ENCODE measurements at regions not wholly inside any gene's neighbourhood (a gene's known extent, or its start where the extent isn't known, plus 50 kb on each side); places are given as distances from the start of the nearest gene placed in this dataset.
A peak's percentile ranks its signal among the peaks of the same experiment; 100 is the strongest.
"Not testable (repeated sequence)": the region's sequence is repeated elsewhere in the genome, so short reads cannot be mapped to it uniquely, and the experiment has no call there.

GRCh38 chr5:9815051-9815450 lies 184.9 kb upstream of the TAS2R1 start:
- no peak overlapping the region for H3K4me3 ChIP-seq (replicated peaks in 1 of 3; ENCODE audit: low read depth in 2 of 3, low read length in 3 of 3)
- no CpG with 5 or more reads among the region's 1 CpG for WGBS (ENCODE audit: insufficient coverage)
- Mint-ChIP-seq H3K4me1 (no peaks in the 10 kb centered on the region), H3K36me3 (no peaks in the 10 kb centered on the region), H3K27me3 (ENCODE audit: low read depth in 3 of 3) (no peaks in the 10 kb centered on the region), H3K4me3 (no peak overlapping the region), H3K27ac (peak overlapping the region in 1 of 7 donors; percentile 13), H3K9me3 (peaks cover 2 to 5% (median 4%) of the 10 kb centered on the region in 7 donors)
- no peaks in the 10 kb centered on the region for H3K27me3 ChIP-seq (ENCODE audit: control insufficient read depth in 2 of 2, insufficient read depth in 2 of 2, low read length in 2 of 2)
- H3K4me2 ChIP-seq (replicated peaks; ENCODE audit: extremely low read depth, low read length, poor library complexity, severe bottlenecking) = no peak overlapping the region
- no peak for TF ChIP-seq CTCF (IDR thresholded peaks at IDR 0.05)
- no peak overlapping the region for H3K27ac ChIP-seq (ENCODE audit: low read depth in 1 of 2, low read length in 2 of 2)
- no peaks in the 10 kb centered on the region for H3K4me1 ChIP-seq (ENCODE audit: control insufficient read depth in 1 of 2, insufficient read depth in 2 of 2, low read length in 2 of 2)
- H3K36me3 ChIP-seq (replicated peaks in 1 of 2; ENCODE audit: control insufficient read depth in 1 of 2, insufficient read depth in 2 of 2, low read length in 2 of 2) = no peaks in the 10 kb centered on the region
- no peaks in the 10 kb centered on the region for H3K9me3 ChIP-seq (replicated peaks in 1 of 2; ENCODE audit: control insufficient read depth in 1 of 2, insufficient read depth in 1 of 2, low read length in 2 of 2)
- no peak overlapping the region for H3K9ac ChIP-seq (ENCODE audit: insufficient read depth, low read length, poor library complexity, severe bottlenecking)
- H2AFZ ChIP-seq (ENCODE audit: insufficient read depth, low read depth, low read length, poor library complexity, severe bottlenecking) = no peak overlapping the region
- H4K20me1 ChIP-seq (ENCODE audit: insufficient read depth, low read length) = no peaks in the 10 kb centered on the region
- no peak for DNase-seq
- intact Hi-C loops (cut with micrococcal nuclease) = no loop called here
- no peaks in the 10 kb centered on the region for H3K79me2 ChIP-seq (ENCODE audit: insufficient read depth, low read length)

- no peaks in the 10 kb centered on the region for H3K27me3 ChIP-seq (ENCODE audit: control insufficient read depth in 2 of 2, insufficient read depth in 2 of 2, low read length in 2 of 2)
- H3K4me3 Mint-ChIP-seq = no peak overlapping the region
Measured at GRCh38 chr5:9813305-9813704, 183.2 kb upstream of the TAS2R1 start.

GRCh38 chr5:9807366-9807765 lies 177.2 kb upstream of the TAS2R1 start:
- H3K4me3 Mint-ChIP-seq; H3K9me3 ChIP-seq (replicated peaks in 1 of 2; ENCODE audit: control insufficient read depth in 1 of 2, insufficient read depth in 1 of 2, low read length in 2 of 2); H3K4me3 ChIP-seq (replicated peaks in 1 of 3; ENCODE audit: low read depth in 2 of 3, low read length in 3 of 3); H3K4me2 ChIP-seq (replicated peaks; ENCODE audit: extremely low read depth, low read length, poor library complexity, severe bottlenecking); DNase-seq; H2AFZ ChIP-seq (ENCODE audit: insufficient read depth, low read depth, low read length, poor library complexity, severe bottlenecking); H4K20me1 ChIP-seq (ENCODE audit: insufficient read depth, low read length); H3K4me1 Mint-ChIP-seq; H3K79me2 ChIP-seq (ENCODE audit: insufficient read depth, low read length); H3K36me3 ChIP-seq (replicated peaks in 1 of 2; ENCODE audit: control insufficient read depth in 1 of 2, insufficient read depth in 2 of 2, low read length in 2 of 2); H3K4me1 ChIP-seq (ENCODE audit: control insufficient read depth in 1 of 2, insufficient read depth in 2 of 2, low read length in 2 of 2); H3K27ac Mint-ChIP-seq; H3K27me3 Mint-ChIP-seq (ENCODE audit: low read depth in 3 of 3); H3K27me3 ChIP-seq (ENCODE audit: control insufficient read depth in 2 of 2, insufficient read depth in 2 of 2, low read length in 2 of 2); H3K27ac ChIP-seq (ENCODE audit: low read depth in 1 of 2, low read length in 2 of 2); H3K36me3 Mint-ChIP-seq; H3K9ac ChIP-seq (ENCODE audit: insufficient read depth, low read length, poor library complexity, severe bottlenecking); intact Hi-C loops (cut with micrococcal nuclease): not testable (repeated sequence)
- no CpG with 5 or more reads among the region's 1 CpG for WGBS (ENCODE audit: insufficient coverage)
- H3K9me3 Mint-ChIP-seq = peaks cover 0 to 10% (median 8%) of the 10 kb centered on the region in 7 donors

More at GRCh38 chr5:9813305-9813704, 183.2 kb upstream of the TAS2R1 start:
- Histone ChIP-seq H3K9ac (ENCODE audit: insufficient read depth, low read length, poor library complexity, severe bottlenecking) (no peak overlapping the region), H3K36me3 (replicated peaks in 1 of 2; ENCODE audit: control insufficient read depth in 1 of 2, insufficient read depth in 2 of 2, low read length in 2 of 2) (no peaks in the 10 kb centered on the region), H2AFZ (ENCODE audit: insufficient read depth, low read depth, low read length, poor library complexity, severe bottlenecking) (no peak overlapping the region), H3K79me2 (ENCODE audit: insufficient read depth, low read length) (no peaks in the 10 kb centered on the region), H4K20me1 (ENCODE audit: insufficient read depth, low read length) (no peaks in the 10 kb centered on the region), H3K4me2 (replicated peaks; ENCODE audit: extremely low read depth, low read length, poor library complexity, severe bottlenecking) (no peak overlapping the region), H3K9me3 (replicated peaks in 1 of 2; ENCODE audit: control insufficient read depth in 1 of 2, insufficient read depth in 1 of 2, low read length in 2 of 2) (no peaks in the 10 kb centered on the region), H3K4me3 (replicated peaks in 1 of 3; ENCODE audit: low read depth in 2 of 3, low read length in 3 of 3) (no peak overlapping the region), H3K27ac (ENCODE audit: low read depth in 1 of 2, low read length in 2 of 2) (no peak overlapping the region), H3K4me1 (ENCODE audit: control insufficient read depth in 1 of 2, insufficient read depth in 2 of 2, low read length in 2 of 2) (no peaks in the 10 kb centered on the region)
- Mint-ChIP-seq H3K27me3 (ENCODE audit: low read depth in 3 of 3) (no peaks in the 10 kb centered on the region), H3K36me3 (no peaks in the 10 kb centered on the region), H3K9me3 (peaks cover 2 to 6% (median 4%) of the 10 kb centered on the region in 7 donors), H3K4me1 (no peaks in the 10 kb centered on the region), H3K27ac (no peak overlapping the region)
- no peak for TF ChIP-seq CTCF (IDR thresholded peaks at IDR 0.05)
- WGBS (ENCODE audit: insufficient coverage) = 80% methylated on average over 1 of the region's 1 CpG
- intact Hi-C loops (cut with micrococcal nuclease) = no loop called here
- DNase-seq = no peak
